HT-29 (cell line): ENCODE measurements at regions not wholly inside any gene's neighbourhood (a gene's known extent, or its start where the extent isn't known, plus 50 kb on each side); places are given as distances from the start of the nearest gene placed in this dataset.
"Not testable (repeated sequence)": the region's sequence is repeated elsewhere in the genome, so short reads cannot be mapped to it uniquely, and the experiment has no call there.

ENCODE experiments used
- DNase-seq: peaks from one replicate; pipeline ENCODE4 v3.0.0-alpha.2; 2015; ENCODE audit warnings: low spot score

GRCh38 chr21:28135646-28136045, 857.0 kb downstream of the LTN1 start:
- DNase-seq = no peak

- DNase-seq = no peak
Observed at GRCh38 chr21:28133116-28133515, 859.6 kb downstream of the LTN1 start.

- DNase-seq = no peak
Observed at GRCh38 chr21:28132713-28133112, 860.0 kb downstream of the LTN1 start.

- no peak for DNase-seq
Observed at GRCh38 chr21:28127175-28127785, 865.4 kb downstream of the LTN1 start.

- no peak for DNase-seq
Observed at GRCh38 chr21:28126521-28127174, 866.0 kb downstream of the LTN1 start.

- no peak for DNase-seq
Observed at GRCh38 chr21:28124541-28124940, 868.1 kb downstream of the LTN1 start.

- DNase-seq = no peak
Observed at GRCh38 chr21:28118570-28118969, 874.1 kb downstream of the LTN1 start.

GRCh38 chr21:28114986-28115385, 877.7 kb downstream of the LTN1 start:
- DNase-seq = not testable (repeated sequence)

GRCh38 chr21:28113718-28114117, 879.0 kb downstream of the LTN1 start:
- DNase-seq = no peak

- no peak for DNase-seq
Observed at GRCh38 chr21:28112511-28112910, 880.2 kb downstream of the LTN1 start.

- DNase-seq = no peak
Observed at GRCh38 chr21:28111151-28111619, 881.5 kb downstream of the LTN1 start.

GRCh38 chr21:28110716-28111115, 882.0 kb downstream of the LTN1 start:
- DNase-seq = no peak

- DNase-seq = no peak
Observed at GRCh38 chr21:28110074-28110473, 882.6 kb downstream of the LTN1 start.

GRCh38 chr21:28106370-28106890, 886.2 kb downstream of the LTN1 start:
- DNase-seq = no peak

GRCh38 chr21:28104346-28104745, 888.3 kb downstream of the LTN1 start:
- no peak for DNase-seq

- DNase-seq = no peak
Observed at GRCh38 chr21:28100366-28100765, 892.3 kb downstream of the LTN1 start.

- DNase-seq = no peak
Observed at GRCh38 chr21:28099001-28099705, 893.5 kb downstream of the LTN1 start.

- DNase-seq = no peak
Observed at GRCh38 chr21:28091466-28091865, 901.2 kb downstream of the LTN1 start.

GRCh38 chr21:28090546-28090945, 902.1 kb downstream of the LTN1 start:
- DNase-seq = no peak

GRCh38 chr21:28089599-28090441, 902.9 kb downstream of the LTN1 start:
- peak; percentile 62 for DNase-seq

GRCh38 chr21:28086861-28087581, 905.7 kb downstream of the LTN1 start:
- DNase-seq = no peak
